Heart left ventricle (tissue), 13 donors: ENCODE measurements at regions not wholly inside any gene's neighbourhood (a gene's known extent, or its start where the extent isn't known, plus 50 kb on each side); places are given as distances from the start of the nearest gene placed in this dataset.

Source experiments
- POLR2A ChIP-seq, 2 donors: fragments of 450-650 bp; IDR thresholded peaks; one replicate each; pipeline ENCODE4 v1.6.1; 2017; ENCODE audit warnings: antibody characterized with exemption in 2 of 2, mild to moderate bottlenecking in 2 of 2, moderate library complexity in 2 of 2
- TF ChIP-seq, protein P1 (sequence below), 12 donors: fragments of 200-600 bp; sonication (generic) in 4 of 12; IDR thresholded peaks; one replicate each; pipeline versions ENCODE4 v1.5.0 to v1.8.0; 2018 to 2022; ENCODE audit warnings: antibody characterized with exemption in 12 of 12, mild to moderate bottlenecking in 5 of 12
- donor health status: ischemic (EF 13 %, LVEDD 7.1; RV severe dilation, severe dysfunction).
- donor health status: DM: no; HTN: yes; CAD: no.
- donor health status: DM: no; HTN: no; CAD: no.
- donor health status: ischemic (EF 25% LVEDD 6.9; RV normal size, moderate dysfunction).
- donor health status: ischemic (EF 25% LVEDD 5.7; RV mildly dilated, moderate dysfunction).
- donor health status: ischemic (EF 35%, LVEDD 5.7; RV mildly dilated, moderate dysfunction).
- donor health status: nonischemic (EF 11% LVEDD 7.7; RV severe dilation, severe dysfunction).
- donor health status: DM: yes; HTN: yes; CAD: no.
- donor health status: PGD.
- donor health status: ischemic (EF 29% LVEDD 5.4; RV normal size, mild dysfunction).
- donor health status: nonischemic (EF 23%, LVEDD 6.1; RV moderate dilation, normal function).

DNA sequence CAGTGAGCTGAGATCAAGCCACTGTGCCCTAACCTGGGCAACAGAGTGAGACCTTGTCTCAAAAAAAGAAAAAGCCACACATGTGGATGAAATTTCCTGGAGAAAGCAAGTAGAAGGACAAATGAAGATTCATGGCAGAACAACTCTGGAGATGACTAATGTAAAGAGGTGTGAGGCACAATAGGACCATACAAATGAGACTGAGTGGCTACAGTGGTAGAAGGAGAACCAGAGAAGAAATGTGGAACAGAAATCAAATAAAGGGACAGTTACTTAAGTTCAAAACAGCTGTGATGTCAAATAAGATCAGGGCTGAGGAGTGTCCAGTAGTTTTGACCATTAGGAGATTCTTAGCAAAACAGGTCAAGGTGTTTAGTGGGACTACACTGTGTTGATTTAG lies 130.9 kb upstream of the CDK6 start:
- TF ChIP-seq POLR2A (IDR thresholded peaks at IDR 0.05), result no peak
- TF ChIP-seq, protein P1, sequence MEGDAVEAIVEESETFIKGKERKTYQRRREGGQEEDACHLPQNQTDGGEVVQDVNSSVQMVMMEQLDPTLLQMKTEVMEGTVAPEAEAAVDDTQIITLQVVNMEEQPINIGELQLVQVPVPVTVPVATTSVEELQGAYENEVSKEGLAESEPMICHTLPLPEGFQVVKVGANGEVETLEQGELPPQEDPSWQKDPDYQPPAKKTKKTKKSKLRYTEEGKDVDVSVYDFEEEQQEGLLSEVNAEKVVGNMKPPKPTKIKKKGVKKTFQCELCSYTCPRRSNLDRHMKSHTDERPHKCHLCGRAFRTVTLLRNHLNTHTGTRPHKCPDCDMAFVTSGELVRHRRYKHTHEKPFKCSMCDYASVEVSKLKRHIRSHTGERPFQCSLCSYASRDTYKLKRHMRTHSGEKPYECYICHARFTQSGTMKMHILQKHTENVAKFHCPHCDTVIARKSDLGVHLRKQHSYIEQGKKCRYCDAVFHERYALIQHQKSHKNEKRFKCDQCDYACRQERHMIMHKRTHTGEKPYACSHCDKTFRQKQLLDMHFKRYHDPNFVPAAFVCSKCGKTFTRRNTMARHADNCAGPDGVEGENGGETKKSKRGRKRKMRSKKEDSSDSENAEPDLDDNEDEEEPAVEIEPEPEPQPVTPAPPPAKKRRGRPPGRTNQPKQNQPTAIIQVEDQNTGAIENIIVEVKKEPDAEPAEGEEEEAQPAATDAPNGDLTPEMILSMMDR (IDR thresholded peaks at IDR 0.05), result no peak
